GM21390 (cell line): ENCODE measurements at regions not wholly inside any gene's neighbourhood (a gene's known extent, or its start where the extent isn't known, plus 50 kb on each side); places are given as distances from the start of the nearest gene placed in this dataset.
"Not testable (repeated sequence)": the region's sequence is repeated elsewhere in the genome, so short reads cannot be mapped to it uniquely, and the experiment has no call there.

Experiments used
- ATAC-seq: cut with Tn5 transposase; IDR thresholded peaks from one replicate; pipeline ENCODE4 v1.9.1; 2021; ENCODE audit not compliant: unreplicated experiment

- ATAC-seq = no peak
These were observed 73.7 kb upstream of the DLG1 start for GRCh38 chr3:197372047-197372661.

GRCh38 chr3:197371591-197372046 is 73.2 kb upstream of the DLG1 start:
- no peak for ATAC-seq

- ATAC-seq = no peak
These were observed 71.1 kb upstream of the DLG1 start for GRCh38 chr3:197369545-197369944.

- ATAC-seq = no peak
These were observed 70.4 kb upstream of the DLG1 start for GRCh38 chr3:197368821-197369220.

GRCh38 chr3:197368330-197368729 is 69.9 kb upstream of the DLG1 start:
- ATAC-seq = no peak

- ATAC-seq = no peak
These were observed 68.8 kb upstream of the DLG1 start for GRCh38 chr3:197367081-197367780.

- no peak for ATAC-seq
These were observed 68.1 kb upstream of the DLG1 start for GRCh38 chr3:197366301-197367044.

- no peak for ATAC-seq
These were observed 67.2 kb upstream of the DLG1 start for GRCh38 chr3:197365586-197365985.

- no peak for ATAC-seq
These were observed 66.1 kb upstream of the DLG1 start for GRCh38 chr3:197364410-197365071.

- no peak for ATAC-seq
These were observed 65.4 kb upstream of the DLG1 start for GRCh38 chr3:197363553-197364409.

- ATAC-seq = no peak
These were observed 63.7 kb upstream of the DLG1 start for GRCh38 chr3:197362081-197362480.

GRCh38 chr3:197360095-197360494 is 61.7 kb upstream of the DLG1 start:
- not testable (repeated sequence) for ATAC-seq

GRCh38 chr3:197359476-197359875 is 61.1 kb upstream of the DLG1 start:
- ATAC-seq = not testable (repeated sequence)

GRCh38 chr3:197356741-197357140 is 58.3 kb upstream of the DLG1 start:
- ATAC-seq = no peak

GRCh38 chr3:197356275-197356674 is 57.9 kb upstream of the DLG1 start:
- ATAC-seq = no peak

GRCh38 chr3:197355713-197356112 is 57.3 kb upstream of the DLG1 start:
- no peak for ATAC-seq

GRCh38 chr3:197354568-197355001 is 56.2 kb upstream of the DLG1 start:
- ATAC-seq = no peak

- ATAC-seq = no peak
These were observed 55.6 kb upstream of the DLG1 start for GRCh38 chr3:197353867-197354567.

- ATAC-seq = no peak
These were observed 54.8 kb upstream of the DLG1 start for GRCh38 chr3:197353001-197353866.
